GM18867 (cell line): ENCODE measurements at regions not wholly inside any gene's neighbourhood (a gene's known extent, or its start where the extent isn't known, plus 50 kb on each side); places are given as distances from the start of the nearest gene placed in this dataset.
"Not testable (repeated sequence)": the region's sequence is repeated elsewhere in the genome, so short reads cannot be mapped to it uniquely, and the experiment has no call there.

Experiments used
- ATAC-seq: cut with Tn5 transposase; IDR thresholded peaks from one replicate; pipeline ENCODE4 v1.9.1; 2021; ENCODE audit warnings: mild to moderate bottlenecking, moderate library complexity; ENCODE audit not compliant: unreplicated experiment

- ATAC-seq: no peak
Measured at GRCh38 chr12:127943481-127944210, 323.3 kb upstream of the TMEM132C start.

GRCh38 chr12:127944211-127944899, 322.6 kb upstream of the TMEM132C start:
- no peak for ATAC-seq

GRCh38 chr12:127957001-127957660, 309.8 kb upstream of the TMEM132C start:
- no peak for ATAC-seq

- no peak for ATAC-seq
Measured at GRCh38 chr12:127962303-127962702, 304.7 kb upstream of the TMEM132C start.

GRCh38 chr12:127963933-127964332, 303.0 kb upstream of the TMEM132C start:
- ATAC-seq: no peak

GRCh38 chr12:127964717-127965116, 302.3 kb upstream of the TMEM132C start:
- ATAC-seq: no peak

GRCh38 chr12:127966331-127966730, 300.6 kb upstream of the TMEM132C start:
- ATAC-seq: no peak

- ATAC-seq: no peak
Measured at GRCh38 chr12:127970491-127970890, 296.5 kb upstream of the TMEM132C start.

GRCh38 chr12:127980585-127980984, 286.4 kb upstream of the TMEM132C start:
- ATAC-seq: no peak

- no peak for ATAC-seq
Measured at GRCh38 chr12:127981875-127982274, 285.1 kb upstream of the TMEM132C start.

GRCh38 chr12:127983213-127983791, 283.7 kb upstream of the TMEM132C start:
- ATAC-seq: not testable (repeated sequence)

- no peak for ATAC-seq
Measured at GRCh38 chr12:127984386-127985055, 282.4 kb upstream of the TMEM132C start.

GRCh38 chr12:127987199-127987901, 279.6 kb upstream of the TMEM132C start:
- no peak for ATAC-seq

GRCh38 chr12:127991485-127991884, 275.5 kb upstream of the TMEM132C start:
- no peak for ATAC-seq

- ATAC-seq: no peak
Measured at GRCh38 chr12:127998988-127999387, 268.0 kb upstream of the TMEM132C start.

GRCh38 chr12:128004383-128004938, 262.5 kb upstream of the TMEM132C start:
- no peak for ATAC-seq

GRCh38 chr12:128007250-128007649, 259.7 kb upstream of the TMEM132C start:
- no peak for ATAC-seq

- no peak for ATAC-seq
Measured at GRCh38 chr12:128008341-128008740, 258.6 kb upstream of the TMEM132C start.

GRCh38 chr12:128009108-128009507, 257.9 kb upstream of the TMEM132C start:
- ATAC-seq: no peak

GRCh38 chr12:128012110-128012509, 254.9 kb upstream of the TMEM132C start:
- ATAC-seq: no peak
